Stimulated activated CD8-positive, alpha-beta memory T cell treated with anti-CD3 and anti-CD28 coated beads, Interleukin-7, amount 100 ng/mL, for 24 hours (primary cell): ENCODE measurements at regions not wholly inside any gene's neighbourhood (a gene's known extent, or its start where the extent isn't known, plus 50 kb on each side); places are given as distances from the start of the nearest gene placed in this dataset.
"Not testable (repeated sequence)": the region's sequence is repeated elsewhere in the genome, so short reads cannot be mapped to it uniquely, and the experiment has no call there.

ENCODE experiments used
- DNase-seq: peaks from one replicate; pipeline ENCODE4 v3.0.0-alpha.2; 2020; ENCODE audit warnings: low read depth

DNA sequence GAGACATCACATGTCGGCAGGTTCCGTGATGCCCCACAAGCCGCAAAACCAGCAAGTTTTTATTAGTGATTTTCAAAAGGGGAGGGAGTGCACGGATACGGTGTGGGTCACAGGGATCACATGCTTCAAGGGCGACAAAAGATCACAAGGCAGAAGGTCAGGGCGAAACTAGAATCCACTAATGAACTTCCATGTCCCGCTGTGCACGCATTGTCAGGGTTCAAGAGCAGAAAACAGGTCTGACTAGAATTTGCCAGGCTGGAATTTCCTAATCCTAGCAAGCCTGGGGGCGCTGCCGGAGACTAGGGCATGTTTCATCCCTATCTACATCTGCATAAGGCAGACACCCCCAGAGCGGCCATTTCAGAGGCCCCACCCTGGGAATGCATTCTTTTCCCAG lies 225.2 kb downstream of the NPHP4 start:
- not testable (repeated sequence) for DNase-seq

GRCh38 chr1:5765997-5766913 lies 226.0 kb downstream of the NPHP4 start:
- DNase-seq, result no peak

GRCh38 chr1:5765483-5765882 lies 226.7 kb downstream of the NPHP4 start:
- no peak for DNase-seq

DNA sequence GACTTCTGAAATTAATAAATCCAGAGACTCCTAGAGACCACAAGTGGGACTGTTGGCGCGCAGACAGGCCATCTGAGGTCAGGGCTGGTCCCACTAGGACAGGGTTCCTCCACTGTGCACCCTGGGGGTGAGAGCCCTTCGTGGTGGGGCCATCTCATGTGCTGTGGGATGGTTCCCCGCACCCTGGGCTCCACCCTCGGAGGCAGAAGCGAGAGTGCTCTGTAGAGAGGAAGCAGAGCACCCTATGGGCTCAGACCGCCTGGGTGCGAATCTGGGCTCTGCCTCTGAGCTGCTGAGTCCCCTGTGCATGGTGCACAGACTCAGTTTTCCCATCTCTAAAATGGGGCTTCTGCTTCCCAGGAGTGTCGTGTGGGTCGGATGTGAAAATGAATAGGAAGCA lies 227.3 kb downstream of the NPHP4 start:
- DNase-seq, result no peak

DNA sequence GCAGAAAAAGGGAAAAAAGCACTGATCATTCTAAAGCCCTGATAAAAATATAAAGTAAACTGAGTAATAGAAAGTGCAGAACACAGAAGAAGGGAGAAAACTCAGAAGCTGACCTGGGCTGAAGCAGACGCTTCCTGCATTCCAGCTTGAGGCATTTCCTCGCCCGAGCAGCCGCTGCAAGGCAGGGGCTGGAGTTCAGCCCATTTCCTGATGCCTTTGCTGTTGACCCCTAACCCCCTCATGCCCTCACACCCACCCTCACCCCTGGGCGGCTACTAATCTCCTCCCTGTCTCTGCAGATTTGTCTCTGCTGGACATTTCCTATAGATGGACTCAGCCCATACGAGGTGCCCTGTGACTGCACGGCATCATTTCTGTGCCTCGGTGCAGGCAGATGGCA lies 227.8 kb downstream of the NPHP4 start:
- DNase-seq, result no peak

DNA sequence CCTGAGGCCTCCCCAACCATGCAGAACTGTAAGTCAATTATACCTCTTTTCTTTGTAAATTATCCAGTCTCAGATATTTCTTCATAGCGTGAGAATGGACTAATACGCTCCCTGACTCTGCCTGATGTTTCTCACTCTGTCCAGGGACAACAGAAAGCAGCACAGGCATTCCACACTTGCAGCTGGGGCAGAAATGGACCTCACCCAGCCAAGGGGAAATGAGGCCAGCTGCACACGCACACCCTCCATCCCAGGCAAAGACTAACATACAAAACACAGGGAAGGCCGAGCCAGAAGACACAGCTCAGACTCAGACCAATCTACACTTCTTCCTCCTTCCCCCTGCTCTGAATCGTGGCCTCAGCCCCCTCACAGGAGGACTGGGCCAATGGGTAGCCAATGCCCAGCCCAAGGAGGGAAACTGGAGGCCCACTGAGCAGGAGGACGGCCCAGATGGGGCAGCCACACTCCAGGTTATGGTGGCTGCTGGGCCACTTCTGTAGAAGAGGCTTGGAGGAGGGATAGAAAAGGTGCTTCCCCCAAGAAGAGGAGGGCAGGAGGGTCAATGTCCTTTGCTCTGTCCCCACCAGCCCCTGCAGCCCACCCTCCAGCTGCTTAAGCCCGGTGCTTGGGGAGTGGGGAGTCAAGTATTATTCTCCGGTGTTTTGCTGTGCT lies 228.4 kb downstream of the NPHP4 start:
- DNase-seq, result no peak

DNA sequence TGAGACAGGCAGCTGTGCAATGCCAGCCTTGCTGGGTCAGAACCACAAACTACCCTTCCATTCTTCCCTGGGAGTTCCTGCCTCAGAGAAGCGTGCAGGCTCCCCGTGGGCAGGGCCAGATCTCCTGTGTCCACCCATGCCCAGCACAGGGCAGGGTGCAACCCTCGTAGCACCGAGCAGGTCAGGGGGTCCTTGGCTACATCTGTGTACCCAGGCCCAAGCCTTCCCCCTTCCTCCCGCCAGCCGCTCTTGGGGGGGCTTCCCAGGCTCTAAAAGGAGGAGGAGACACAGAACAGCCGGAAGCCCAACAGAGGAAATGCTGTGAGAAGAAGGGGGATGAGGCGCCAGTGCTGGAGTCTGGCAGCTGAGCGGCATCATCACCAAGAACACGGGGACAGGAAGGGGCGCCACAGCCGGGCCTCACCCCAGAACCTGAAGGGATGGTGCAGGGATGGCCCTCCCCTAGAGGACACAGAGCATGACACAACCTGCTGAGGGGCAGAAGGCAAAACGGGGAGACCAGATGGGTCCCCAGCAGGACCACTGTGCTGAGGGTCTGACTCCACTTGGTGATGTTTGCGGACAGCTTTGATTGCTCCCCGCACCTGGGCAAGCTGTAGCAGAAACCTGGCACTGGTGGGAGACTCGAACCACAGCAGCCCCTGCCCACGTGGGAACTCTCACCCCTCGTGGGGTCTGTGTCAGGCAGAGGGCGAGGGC lies 233.2 kb downstream of the NPHP4 start:
- no peak for DNase-seq

GRCh38 chr1:5758000-5758858 lies 234.0 kb downstream of the NPHP4 start:
- DNase-seq, result no peak

- DNase-seq, result no peak
Measured at GRCh38 chr1:5757187-5757805, 234.9 kb downstream of the NPHP4 start.

GRCh38 chr1:5756434-5757186 lies 235.6 kb downstream of the NPHP4 start:
- no peak for DNase-seq

GRCh38 chr1:5755552-5756125 lies 236.6 kb downstream of the NPHP4 start:
- no peak for DNase-seq

- DNase-seq, result no peak
Measured at GRCh38 chr1:5754817-5755551, 237.2 kb downstream of the NPHP4 start.

DNA sequence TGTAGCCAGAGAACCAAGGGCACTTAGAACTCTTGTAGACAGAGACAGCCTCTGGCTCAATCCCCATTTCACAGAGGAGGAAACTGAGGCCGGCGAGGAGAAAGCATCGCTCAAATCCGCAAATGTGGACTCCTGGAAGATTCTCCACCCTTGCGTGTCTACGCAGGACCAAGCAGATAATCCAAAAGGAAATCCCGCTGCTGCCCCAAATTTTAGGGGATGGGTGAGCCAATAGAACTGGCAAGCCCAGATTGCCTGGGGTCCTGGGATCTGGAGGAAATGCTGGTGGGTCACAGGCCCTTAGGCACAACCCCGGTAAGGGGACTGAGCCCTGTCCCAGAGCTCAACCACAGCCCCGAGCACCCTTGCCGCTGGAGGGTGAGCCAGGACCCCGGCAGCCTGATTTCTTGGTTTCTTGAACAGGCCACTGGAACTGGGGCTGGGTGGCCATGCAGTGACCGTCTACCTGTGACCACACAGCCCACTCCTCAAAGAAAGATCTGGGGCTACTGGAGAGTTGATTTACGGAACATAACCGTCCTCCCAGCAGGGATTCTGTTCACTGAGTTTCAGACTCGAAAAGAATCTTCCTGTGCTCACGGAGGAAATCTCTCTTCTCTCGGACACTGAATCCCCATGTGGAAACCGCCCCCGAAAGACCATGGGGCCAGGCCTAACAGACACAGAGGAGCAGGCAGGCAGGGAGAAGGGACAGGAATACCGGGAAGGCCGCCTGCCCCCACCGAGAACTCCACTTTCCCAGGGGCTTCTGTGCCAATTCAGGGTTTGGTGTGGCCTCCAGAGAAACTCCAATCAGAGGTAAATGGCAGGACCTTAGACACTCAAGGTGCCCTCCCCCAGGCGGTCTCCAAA lies 238.4 kb downstream of the NPHP4 start:
- DNase-seq, result no peak

- DNase-seq, result no peak
Measured at GRCh38 chr1:5752746-5753548, 239.3 kb downstream of the NPHP4 start.

- DNase-seq, result no peak
Measured at GRCh38 chr1:5751833-5752745, 240.1 kb downstream of the NPHP4 start.

DNA sequence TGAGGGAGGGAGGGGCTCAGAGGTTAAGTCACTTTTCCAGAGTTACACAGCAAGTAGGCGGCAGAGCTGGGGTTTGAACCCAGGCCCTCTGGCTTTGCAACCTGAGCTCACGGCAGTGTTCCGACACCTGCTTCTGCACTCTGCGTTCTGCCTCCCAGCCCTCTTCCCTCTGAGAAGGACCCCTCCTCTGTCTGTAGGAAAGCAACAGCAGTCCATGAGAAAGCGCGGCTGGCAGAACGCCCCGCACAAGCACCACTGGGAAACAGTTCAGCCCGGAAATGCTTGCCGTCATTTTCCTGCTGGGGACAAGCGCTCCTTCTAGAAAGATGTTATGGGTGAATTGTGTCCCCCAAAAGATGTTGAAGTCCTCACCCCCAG lies 241.1 kb downstream of the NPHP4 start:
- no peak for DNase-seq
